ENCODE measurements at regions not wholly inside any gene's neighbourhood (a gene's known extent, or its start where the extent isn't known, plus 50 kb on each side); places are given as distances from the start of the nearest gene placed in this dataset.

DNA sequence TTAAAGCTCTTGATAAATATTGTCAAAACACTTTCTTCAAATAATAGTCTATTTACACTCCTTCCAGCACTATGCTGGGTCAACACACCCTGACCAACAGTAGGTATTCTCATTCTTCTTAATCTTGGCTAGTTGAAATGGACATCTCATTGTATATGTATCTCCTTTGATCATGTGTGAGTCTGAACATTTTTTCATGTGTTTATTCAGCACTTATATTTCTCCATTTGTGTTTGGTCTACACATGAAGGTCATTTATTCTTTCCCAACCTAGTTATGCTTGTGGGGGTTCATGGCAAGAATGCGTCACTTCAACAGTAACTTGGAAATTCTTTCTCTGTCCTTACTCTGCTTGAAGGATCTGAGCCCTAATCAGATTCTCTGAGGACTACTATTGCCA lies 133.1 kb upstream of the ARID2 start:
- Histone ChIP-seq H3K4me1 (ENCODE audit: control insufficient read depth, extremely low read depth, insufficient read depth, low read length) (no peaks in the 10 kb centered on the region), H3K9me1 (replicated peaks; ENCODE audit: control insufficient read depth, extremely low read depth, insufficient read depth, low read length) (no peaks in the 10 kb centered on the region), H3K27ac (ENCODE audit: insufficient read depth, low read depth, low read length) (no peak overlapping the region), H3K27me3 (ENCODE audit: control insufficient read depth in 2 of 2, insufficient read depth in 2 of 2, low read length in 2 of 2) (peaks cover 11 to 15% of the 10 kb centered on the region in 2 experiments), H2AFZ (ENCODE audit: low read depth, low read length) (no peak overlapping the region), H3K9ac (replicated peaks; ENCODE audit: extremely low read depth, insufficient read depth, low read length) (no peak overlapping the region), H3K4me3 (replicated peaks in 1 of 3; ENCODE audit: insufficient read depth in 1 of 3, low read depth in 1 of 3, low read length in 3 of 3) (no peak overlapping the region), H4K20me1 (replicated peaks; ENCODE audit: control insufficient read depth, extremely low read depth, insufficient read depth, low read length) (no peaks in the 10 kb centered on the region), H3K79me2 (ENCODE audit: control insufficient read depth, insufficient read depth, low read length) (no peaks in the 10 kb centered on the region), H3K4me2 (ENCODE audit: insufficient read depth, low read length) (no peak overlapping the region), H3K9me3 (replicated peaks; ENCODE audit: control insufficient read depth, insufficient read depth, low read length) (no peaks in the 10 kb centered on the region), H3K36me3 (ENCODE audit: control insufficient read depth in 2 of 2, extremely low read depth in 1 of 2, insufficient read depth in 2 of 2, low read length in 2 of 2) (no peaks in the 10 kb centered on the region)
- CTCF ChIA-PET: no interaction called here
- intact Hi-C loops (cut with micrococcal nuclease): no loop called here
- dilution Hi-C loops (cut with MboI; ENCODE audit: extremely low pct_ligation_motif_present, low sequenced_read_pairs): no loop called here
- POLR2A ChIA-PET: no interaction called here
- FAIRE-seq (no peak), DNase-seq (ENCODE audit: low read depth, low spot score) (no peak)
- TF ChIP-seq POLR2AphosphoS5 (IDR thresholded peaks at IDR 0.05; ENCODE audit: insufficient read depth, low read depth, low read length): no peak
- TF ChIP-seq, protein P1, sequence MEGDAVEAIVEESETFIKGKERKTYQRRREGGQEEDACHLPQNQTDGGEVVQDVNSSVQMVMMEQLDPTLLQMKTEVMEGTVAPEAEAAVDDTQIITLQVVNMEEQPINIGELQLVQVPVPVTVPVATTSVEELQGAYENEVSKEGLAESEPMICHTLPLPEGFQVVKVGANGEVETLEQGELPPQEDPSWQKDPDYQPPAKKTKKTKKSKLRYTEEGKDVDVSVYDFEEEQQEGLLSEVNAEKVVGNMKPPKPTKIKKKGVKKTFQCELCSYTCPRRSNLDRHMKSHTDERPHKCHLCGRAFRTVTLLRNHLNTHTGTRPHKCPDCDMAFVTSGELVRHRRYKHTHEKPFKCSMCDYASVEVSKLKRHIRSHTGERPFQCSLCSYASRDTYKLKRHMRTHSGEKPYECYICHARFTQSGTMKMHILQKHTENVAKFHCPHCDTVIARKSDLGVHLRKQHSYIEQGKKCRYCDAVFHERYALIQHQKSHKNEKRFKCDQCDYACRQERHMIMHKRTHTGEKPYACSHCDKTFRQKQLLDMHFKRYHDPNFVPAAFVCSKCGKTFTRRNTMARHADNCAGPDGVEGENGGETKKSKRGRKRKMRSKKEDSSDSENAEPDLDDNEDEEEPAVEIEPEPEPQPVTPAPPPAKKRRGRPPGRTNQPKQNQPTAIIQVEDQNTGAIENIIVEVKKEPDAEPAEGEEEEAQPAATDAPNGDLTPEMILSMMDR (IDR thresholded peaks at IDR 0.05; ENCODE audit: extremely low read depth in 1 of 2, insufficient read depth in 1 of 2, low read depth in 1 of 2, low read length in 2 of 2): no peak
- no peak for TF ChIP-seq MYC (IDR thresholded peaks at IDR 0.05; ENCODE audit: low read depth, low read length)
- TF ChIP-seq FOS (IDR thresholded peaks at IDR 0.05; ENCODE audit: borderline replicate concordance, insufficient read depth, low read length): no peak
- no peak for TF ChIP-seq JUN (IDR thresholded peaks at IDR 0.05; ENCODE audit: borderline replicate concordance, insufficient read depth, insufficient read length, low read depth)
- TF ChIP-seq MAX (IDR thresholded peaks at IDR 0.05; ENCODE audit: insufficient read depth, insufficient read length): no peak
- TF ChIP-seq POLR2A (IDR thresholded peaks at IDR 0.05; ENCODE audit: low read depth, low read length): no peak
- no peak for TF ChIP-seq EZH2 (IDR thresholded peaks at IDR 0.05; ENCODE audit: borderline replicate concordance, low read depth, low read length, severe bottlenecking)
- no peak for TF ChIP-seq GATA2 (IDR thresholded peaks at IDR 0.05; ENCODE audit: insufficient read depth, insufficient read length, low read depth, low read length)
- BruUV-seq (replicated peaks): no TSS peak

Measured in endothelial cell of umbilical vein (primary cell).